DOHH2 (cell line): ENCODE measurements at regions not wholly inside any gene's neighbourhood (a gene's known extent, or its start where the extent isn't known, plus 50 kb on each side); places are given as distances from the start of the nearest gene placed in this dataset.

Experiments used
- EZH2phosphoT487 ChIP-seq: fragments of 200-600 bp; sonication (generic); IDR thresholded peaks from 2 replicates; pipeline ENCODE4 v1.6.1; 2017; ENCODE audit warnings: borderline replicate concordance, mild to moderate bottlenecking, antibody characterized with exemption, low read length, moderate library complexity, mixed read lengths
- TF ChIP-seq, protein P1 (sequence below): fragments of 200-600 bp; sonication (generic); IDR thresholded peaks from one replicate; pipeline ENCODE4 v1.5.1; 2014; ENCODE audit warnings: antibody characterized with exemption, mild to moderate bottlenecking, low read depth, low read length; ENCODE audit not compliant: poor library complexity, severe bottlenecking

DNA sequence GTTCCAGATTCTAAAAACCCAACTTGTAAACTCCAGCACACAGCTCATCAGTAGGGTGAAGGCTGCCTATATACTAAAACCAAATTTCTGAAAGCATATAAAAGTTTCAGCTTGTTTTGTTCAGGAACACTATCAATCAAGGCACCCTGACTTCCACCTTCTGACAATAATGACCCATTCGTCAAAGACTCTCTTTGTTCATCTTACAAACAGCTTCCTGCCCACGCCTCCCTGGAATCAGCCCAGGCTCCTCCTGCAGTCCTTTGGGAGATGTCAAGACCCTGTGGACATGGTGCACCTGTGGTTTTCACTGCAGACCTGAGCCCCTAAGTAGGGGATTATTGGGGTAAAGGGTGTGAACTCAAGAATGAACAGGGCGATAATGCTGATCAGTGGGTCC lies 178.9 kb upstream of the CAMK1G start:
- TF ChIP-seq, protein P1, sequence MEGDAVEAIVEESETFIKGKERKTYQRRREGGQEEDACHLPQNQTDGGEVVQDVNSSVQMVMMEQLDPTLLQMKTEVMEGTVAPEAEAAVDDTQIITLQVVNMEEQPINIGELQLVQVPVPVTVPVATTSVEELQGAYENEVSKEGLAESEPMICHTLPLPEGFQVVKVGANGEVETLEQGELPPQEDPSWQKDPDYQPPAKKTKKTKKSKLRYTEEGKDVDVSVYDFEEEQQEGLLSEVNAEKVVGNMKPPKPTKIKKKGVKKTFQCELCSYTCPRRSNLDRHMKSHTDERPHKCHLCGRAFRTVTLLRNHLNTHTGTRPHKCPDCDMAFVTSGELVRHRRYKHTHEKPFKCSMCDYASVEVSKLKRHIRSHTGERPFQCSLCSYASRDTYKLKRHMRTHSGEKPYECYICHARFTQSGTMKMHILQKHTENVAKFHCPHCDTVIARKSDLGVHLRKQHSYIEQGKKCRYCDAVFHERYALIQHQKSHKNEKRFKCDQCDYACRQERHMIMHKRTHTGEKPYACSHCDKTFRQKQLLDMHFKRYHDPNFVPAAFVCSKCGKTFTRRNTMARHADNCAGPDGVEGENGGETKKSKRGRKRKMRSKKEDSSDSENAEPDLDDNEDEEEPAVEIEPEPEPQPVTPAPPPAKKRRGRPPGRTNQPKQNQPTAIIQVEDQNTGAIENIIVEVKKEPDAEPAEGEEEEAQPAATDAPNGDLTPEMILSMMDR: no peak
- no peak for TF ChIP-seq EZH2phosphoT487
